NCI-H345 treated with DMSO at 0.1 percent for 48 hours (cell line): ENCODE measurements at regions not wholly inside any gene's neighbourhood (a gene's known extent, or its start where the extent isn't known, plus 50 kb on each side); places are given as distances from the start of the nearest gene placed in this dataset.

Source experiments
- DNase-seq: peaks from one replicate; lab custom pipeline; 2025; ENCODE audit not compliant: unreplicated experiment; lab: John Stamatoyannopoulos, UW

- no peak for DNase-seq
Observed at GRCh38 chr1:224486801-224487583, 52.4 kb upstream of the WDR26 start.

GRCh38 chr1:224488806-224489499 is 54.4 kb upstream of the WDR26 start:
- DNase-seq = no peak

- DNase-seq = no peak
Observed at GRCh38 chr1:224489534-224490365, 55.2 kb upstream of the WDR26 start.

- no peak for DNase-seq
Observed at GRCh38 chr1:224490549-224491537, 56.2 kb upstream of the WDR26 start.

GRCh38 chr1:224492015-224492414 is 57.4 kb upstream of the WDR26 start:
- no peak for DNase-seq

- no peak for DNase-seq
Observed at GRCh38 chr1:224492632-224493031, 58.0 kb upstream of the WDR26 start.

GRCh38 chr1:224493269-224493668 is 58.7 kb upstream of the WDR26 start:
- DNase-seq = no peak

- no peak for DNase-seq
Observed at GRCh38 chr1:224494343-224494742, 59.7 kb upstream of the WDR26 start.

GRCh38 chr1:224495866-224496265 is 61.3 kb upstream of the WDR26 start:
- no peak for DNase-seq

- DNase-seq = no peak
Observed at GRCh38 chr1:224496826-224497225, 62.2 kb upstream of the WDR26 start.

- DNase-seq = no peak
Observed at GRCh38 chr1:224497714-224498573, 63.3 kb upstream of the WDR26 start.

- DNase-seq = no peak
Observed at GRCh38 chr1:224498574-224499170, 64.1 kb upstream of the WDR26 start.

GRCh38 chr1:224499204-224499603 is 64.6 kb upstream of the WDR26 start:
- no peak for DNase-seq

- no peak for DNase-seq
Observed at GRCh38 chr1:224500796-224501195, 66.2 kb upstream of the WDR26 start.

GRCh38 chr1:224501836-224502235 is 67.2 kb upstream of the WDR26 start:
- DNase-seq = no peak

- peak; percentile 59 for DNase-seq
Observed at GRCh38 chr1:224502459-224503160, 68.0 kb upstream of the WDR26 start.

- DNase-seq = peak; percentile 81
Observed at GRCh38 chr1:224503161-224504118, 68.8 kb upstream of the WDR26 start.
